ENCODE measurements at regions not wholly inside any gene's neighbourhood (a gene's known extent, or its start where the extent isn't known, plus 50 kb on each side); places are given as distances from the start of the nearest gene placed in this dataset.

DNA sequence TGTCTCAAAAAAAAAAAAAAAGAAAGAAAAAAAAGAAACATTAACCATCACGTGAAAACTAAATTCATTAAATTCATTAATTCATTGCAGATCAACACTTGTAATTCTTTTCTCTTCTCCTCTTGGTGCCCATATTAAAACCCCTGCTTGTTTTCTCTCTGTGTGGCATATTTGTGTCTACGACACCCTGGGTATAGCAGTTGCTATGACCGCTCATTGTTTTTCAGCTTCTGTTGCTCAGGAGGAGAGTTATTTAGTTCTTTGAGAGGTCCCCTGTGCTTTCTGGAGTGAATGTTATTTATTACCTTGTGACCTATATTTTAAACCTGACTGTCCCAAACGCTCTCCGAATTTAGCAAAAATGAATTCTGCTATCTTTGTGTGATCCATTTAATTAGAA, 62.3 kb upstream of the CLMP start:
- no peak for TF ChIP-seq ZNF644 (CRISPR knock-in tag; IDR thresholded peaks at IDR 0.05; ENCODE audit: low read depth)
- no peak for TF ChIP-seq GABPB1 (CRISPR knock-in tag; IDR thresholded peaks at IDR 0.05)
- no peak for TF ChIP-seq MAZ (IDR thresholded peaks at IDR 0.05; ENCODE audit: borderline replicate concordance, low read depth, low read length)
- TF ChIP-seq MAZ (CRISPR knock-in tag; IDR thresholded peaks at IDR 0.05; ENCODE audit: low read depth), result no peak
- TF ChIP-seq BHLHE40 (IDR thresholded peaks at IDR 0.05; ENCODE audit: low read length), result no peak
- no peak for TF ChIP-seq PAXIP1 (CRISPR knock-in tag; conservative IDR thresholded peaks at IDR 0.05)
- no peak for TF ChIP-seq TAF1 (CRISPR knock-in tag; IDR thresholded peaks at IDR 0.05)
- no peak for TF ChIP-seq CTCF (CRISPR knock-in tag; IDR thresholded peaks at IDR 0.05)
- no peak for TF ChIP-seq NFKBIZ (CRISPR knock-in tag; IDR thresholded peaks at IDR 0.05)
- no peak for TF ChIP-seq SMARCE1 (IDR thresholded peaks at IDR 0.05; ENCODE audit: borderline replicate concordance)

All from HepG2 (cell line).